ENCODE measurements at regions not wholly inside any gene's neighbourhood (a gene's known extent, or its start where the extent isn't known, plus 50 kb on each side); places are given as distances from the start of the nearest gene placed in this dataset.
"Not testable (repeated sequence)": the region's sequence is repeated elsewhere in the genome, so short reads cannot be mapped to it uniquely, and the experiment has no call there.

DNA sequence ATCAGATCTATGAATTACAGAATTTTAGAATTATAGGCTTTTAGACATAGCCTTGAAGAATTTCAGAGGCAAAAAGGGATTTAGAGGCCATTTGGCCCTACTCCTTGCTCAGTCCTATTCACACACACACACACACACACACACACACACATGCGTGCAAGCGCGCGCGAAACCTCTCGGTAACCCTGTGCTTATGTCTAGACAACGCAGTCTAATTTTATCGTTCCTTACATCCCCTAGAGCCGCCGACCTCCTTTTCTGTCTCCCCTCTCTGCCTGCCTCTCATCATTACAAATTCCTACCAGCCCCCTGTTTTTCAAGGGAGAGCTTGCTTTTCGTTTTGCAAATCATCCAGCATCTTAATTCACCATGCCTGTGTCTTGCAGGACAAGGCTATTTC lies 252.1 kb downstream of the FOXD2 start:
- DNase-seq = no peak

DNA sequence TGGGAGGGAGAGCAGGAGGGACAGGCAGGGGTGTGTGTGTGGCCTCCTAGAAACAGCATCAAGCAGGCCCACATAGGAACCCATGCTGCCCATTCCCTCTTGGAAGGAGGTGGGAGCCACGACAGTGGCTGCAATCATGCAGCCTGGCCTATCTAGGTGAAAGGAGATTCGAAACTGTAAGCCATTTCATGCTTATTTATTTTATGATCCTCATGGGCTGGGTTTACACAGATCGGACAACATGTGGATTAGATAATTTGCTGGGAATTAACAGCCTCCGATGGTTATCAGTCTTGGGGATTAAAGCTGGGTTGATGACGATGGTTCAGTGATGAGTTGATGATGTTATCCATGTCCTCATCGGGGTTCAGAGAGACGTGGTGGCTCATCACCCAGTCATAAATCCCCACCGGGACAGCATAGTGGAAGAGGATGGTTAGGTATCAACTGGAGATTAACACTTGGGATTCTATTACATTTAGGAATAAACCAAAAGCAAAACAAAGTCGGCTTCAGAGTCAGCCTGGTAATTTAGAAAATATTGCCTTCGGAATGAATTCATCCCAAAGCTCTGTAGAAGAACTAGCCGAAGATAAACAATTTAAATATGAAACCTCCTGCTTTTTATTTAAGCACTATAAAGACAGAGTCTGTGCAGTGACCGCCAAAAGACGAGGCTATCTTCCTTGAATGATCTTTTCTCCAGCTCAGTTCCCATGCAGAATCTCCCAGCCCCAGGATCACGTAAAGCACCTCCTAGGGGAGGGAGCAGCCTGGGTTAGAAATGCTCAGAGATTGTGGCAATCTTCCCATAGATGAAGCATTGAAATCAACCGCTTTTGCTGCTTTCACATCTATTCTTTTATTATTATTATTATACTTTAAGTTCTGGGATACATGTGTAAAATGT lies 252.8 kb downstream of the FOXD2 start:
- DNase-seq = no peak

DNA sequence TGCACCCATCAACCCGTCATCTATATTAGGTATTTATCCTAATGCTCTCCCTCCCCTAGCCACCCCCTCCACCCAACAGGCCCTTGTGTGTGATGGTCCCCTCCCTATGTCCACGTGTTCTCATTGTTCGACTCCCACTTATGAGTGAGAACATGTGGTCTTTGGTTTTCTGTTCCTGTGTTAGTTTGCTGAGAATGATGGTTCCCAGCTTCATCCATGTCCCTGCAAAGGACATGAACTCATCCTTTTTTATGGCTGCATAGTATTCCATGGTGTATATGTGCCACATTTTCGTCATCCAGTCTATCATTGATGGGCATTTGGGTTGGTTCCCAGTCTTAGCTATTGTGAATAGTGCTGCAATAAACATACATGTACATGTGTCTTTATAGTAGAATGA lies 253.4 kb downstream of the FOXD2 start:
- DNase-seq = not testable (repeated sequence)

DNA sequence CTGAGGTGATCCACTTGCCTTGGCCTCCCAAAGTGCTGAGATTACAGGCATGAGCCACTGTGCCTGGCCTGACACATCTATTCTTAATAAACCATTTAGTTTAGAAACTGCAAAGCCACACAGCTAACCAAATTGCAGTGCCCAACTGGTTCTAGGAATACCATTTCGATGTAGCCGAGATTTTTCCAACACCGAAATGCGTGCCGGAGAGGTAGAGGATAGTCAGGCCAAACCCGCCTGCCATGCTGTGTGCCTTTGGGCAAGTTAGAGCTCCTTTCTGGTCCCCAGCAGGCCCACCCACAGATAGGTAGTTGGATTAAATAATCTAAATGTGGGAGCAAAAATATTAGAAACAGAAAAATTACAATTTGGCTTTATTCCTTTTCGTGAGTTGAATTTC lies 254.4 kb downstream of the FOXD2 start:
- no peak for DNase-seq

DNA sequence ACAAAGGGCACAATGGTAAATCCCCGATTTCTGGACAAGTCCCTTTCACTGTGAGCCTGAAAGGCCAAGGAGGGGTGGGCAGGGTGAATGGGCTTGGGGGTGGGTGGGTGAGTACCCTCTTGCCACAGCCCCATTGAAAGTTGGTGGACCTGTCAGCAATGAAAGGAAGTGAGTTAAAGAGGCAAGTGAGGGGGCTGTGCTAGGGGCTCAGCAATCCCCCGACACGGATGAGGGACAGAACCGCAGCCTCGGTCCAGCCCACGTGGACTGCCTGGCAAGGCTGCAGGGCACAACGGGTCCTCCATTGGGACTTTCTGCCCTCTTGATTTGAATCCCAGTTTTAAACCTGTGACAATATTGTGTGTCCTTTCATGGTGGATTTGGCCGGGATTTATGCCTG lies 255.3 kb downstream of the FOXD2 start:
- DNase-seq = no peak

DNA sequence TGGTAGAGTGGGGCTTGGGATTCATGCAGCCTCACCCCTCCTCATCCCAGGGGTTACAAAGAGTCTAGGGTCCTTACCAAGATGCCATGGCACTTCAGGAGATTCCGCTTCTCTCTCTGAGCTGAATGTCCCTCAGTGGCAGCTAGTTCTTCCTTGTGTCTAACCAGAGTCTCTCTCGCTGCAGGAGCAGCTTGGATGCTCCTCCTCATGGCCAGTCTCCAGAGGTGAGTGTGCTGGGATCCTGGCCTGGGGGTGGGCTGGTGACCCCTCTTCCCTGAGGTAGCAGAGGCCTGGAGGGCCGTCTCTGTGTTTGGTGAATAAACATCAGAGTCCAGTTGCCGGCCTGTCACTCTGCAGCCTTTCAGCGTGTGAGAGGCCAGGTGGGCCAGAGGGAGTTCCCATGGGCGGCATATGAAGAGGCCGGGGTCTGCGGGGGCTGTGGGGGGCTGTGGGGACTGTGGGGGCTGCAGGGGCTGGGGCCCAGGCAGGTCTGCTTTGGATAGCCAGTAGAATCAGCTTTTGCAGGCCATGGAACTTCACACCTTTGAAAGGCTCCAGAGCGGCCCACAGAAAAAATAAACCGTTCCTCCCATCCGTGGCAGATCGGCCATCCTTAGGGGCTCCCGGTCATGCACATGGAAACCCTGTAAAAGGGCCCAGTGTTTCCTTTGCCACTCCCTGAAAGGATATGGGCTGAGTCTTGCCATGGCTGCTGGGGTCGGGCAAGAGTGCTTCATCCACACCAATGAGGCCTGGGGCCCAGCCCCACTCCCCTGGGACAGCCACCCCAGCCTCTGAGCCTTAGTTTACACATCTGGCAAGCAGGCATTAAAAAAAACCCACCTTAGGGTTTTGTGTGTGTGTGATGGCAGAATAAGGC lies 256.4 kb downstream of the FOXD2 start:
- no peak for DNase-seq

DNA sequence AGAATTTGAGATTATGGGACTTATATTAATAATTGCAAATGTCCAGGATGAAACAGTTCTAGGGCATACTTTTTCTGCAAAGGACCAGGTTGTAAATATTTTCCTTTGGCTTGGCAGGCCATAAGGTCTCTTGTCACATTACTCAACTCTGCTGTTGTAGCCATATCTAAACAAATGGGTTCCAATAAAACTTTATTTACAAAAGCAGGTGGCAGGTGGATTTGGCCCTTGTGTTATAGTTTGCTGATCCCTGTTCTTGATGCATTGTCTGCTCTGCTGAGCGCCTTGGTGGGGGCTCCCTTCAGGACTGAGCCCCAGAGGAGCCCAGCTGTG lies 258.5 kb downstream of the FOXD2 start:
- no peak for DNase-seq

DNA sequence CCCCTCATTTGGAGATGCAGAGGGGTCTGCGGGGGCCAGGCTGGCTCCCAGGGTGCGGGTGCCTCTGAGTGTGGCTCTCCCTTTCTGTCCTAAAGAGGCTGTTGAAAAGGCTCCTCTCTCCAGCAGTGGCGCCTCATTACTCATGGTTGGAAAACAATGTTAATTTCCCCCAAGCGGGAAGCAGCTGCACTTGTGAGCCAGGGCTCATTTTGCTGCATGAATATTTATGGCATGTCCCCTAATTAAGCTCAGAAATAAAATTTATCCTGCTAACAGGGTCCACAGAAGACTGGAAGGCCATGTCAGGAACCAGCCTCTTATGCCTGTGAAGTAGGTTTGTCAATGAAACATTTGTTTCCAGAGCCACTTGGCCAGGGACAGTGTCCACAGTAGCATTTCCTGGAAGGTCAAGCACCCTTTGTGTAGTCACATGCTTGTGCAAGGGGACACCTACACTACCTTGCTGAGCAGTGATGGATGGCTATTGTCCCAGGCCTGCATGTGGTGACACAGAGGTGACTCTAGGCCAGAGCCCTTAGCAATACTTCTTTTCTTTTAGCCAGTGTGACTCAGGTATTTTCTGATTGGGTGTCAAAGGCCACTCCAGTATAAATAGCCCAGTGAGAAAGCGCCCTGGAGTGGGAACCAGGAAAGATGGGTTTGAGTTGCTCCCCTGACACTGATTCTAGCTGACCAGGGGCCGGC lies 259.0 kb downstream of the FOXD2 start:
- DNase-seq = no peak

DNA sequence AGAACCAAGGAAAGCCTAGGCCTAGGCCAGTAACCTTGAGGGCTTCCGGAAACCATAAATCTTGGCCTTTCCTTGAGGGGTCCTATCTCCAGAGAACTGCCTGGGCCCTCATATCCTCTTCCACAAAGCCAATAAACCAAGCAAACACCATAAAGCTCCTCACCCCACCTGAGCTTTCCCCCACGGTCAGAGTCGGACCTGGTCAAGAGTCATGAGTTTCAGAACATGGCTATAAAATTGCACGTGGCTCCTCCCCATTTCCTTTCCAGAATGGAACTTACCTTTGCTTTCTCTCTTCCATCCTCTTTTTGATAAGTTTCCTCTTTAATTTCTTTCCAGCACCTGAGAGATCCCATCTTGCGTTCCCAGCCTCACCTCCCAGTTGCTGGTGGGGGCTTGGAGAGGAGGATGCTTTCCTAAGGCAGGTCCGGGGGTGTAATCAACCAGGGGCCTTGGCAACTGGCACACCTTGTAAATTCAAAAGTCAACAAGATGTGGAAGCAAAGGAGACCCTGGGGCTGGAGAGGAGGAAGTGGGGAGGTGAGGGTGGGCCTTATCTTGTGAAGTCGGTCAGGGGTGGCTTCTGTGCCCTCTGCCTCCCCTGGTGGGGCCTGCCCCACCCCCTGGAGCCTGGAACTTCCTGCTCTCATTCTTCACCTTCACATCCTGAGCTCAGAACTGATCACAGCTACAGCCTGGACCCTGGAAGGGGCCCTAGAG lies 259.9 kb downstream of the FOXD2 start:
- DNase-seq = no peak

DNA sequence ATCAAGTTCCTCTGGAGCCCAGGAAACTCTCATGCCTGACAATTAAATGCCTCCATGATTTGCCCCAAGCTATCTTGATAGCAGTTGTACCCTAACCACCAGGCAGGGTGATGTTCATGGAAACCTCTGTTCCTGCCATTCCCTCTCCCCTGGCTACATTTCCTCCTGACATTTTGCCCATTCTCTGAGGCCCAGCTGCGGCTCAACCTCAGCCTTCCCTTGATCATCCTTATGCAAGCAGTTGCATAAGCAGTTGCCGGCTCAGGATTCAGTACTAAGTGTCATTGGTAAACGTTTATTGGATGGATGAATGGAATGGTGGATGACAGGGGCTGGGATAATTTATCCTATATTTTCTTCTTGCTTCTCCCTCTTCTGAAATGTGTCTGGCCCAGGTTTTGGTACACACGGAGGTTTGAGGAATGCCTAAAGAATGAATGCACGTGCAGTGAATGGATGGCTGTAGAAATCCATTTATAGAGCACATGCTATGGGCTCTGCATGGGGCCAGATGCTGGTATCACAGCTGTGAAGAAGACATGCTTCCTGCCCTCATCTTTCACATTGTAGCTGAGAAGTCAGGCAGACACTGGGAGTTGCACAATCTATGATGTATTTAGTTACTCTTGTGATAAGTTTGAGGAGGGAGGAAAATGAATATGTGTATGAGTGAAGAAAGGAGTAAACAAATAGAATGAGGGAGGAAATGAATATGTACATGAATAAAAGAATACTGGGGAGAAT lies 261.8 kb downstream of the FOXD2 start:
- DNase-seq = no peak

DNA sequence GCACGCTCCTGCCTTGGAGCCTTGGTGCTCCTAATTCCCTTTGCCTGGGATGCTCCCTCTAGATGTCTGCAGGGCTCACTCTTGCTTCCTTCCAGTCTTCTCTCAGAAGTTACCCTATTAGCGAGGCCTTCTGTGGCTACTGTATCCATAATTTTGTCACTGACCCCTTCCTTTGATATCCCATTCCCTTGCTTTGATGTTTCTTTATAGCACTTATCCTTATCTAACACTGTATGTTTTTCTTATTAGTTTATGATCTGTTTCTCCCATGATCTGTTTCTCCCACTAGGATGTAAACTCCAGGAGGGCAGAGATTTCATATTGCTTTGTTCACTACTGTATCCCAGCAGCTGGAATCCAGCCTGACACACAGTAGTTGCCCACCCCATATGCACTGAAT lies 263.4 kb downstream of the FOXD2 start:
- no peak for DNase-seq

DNA sequence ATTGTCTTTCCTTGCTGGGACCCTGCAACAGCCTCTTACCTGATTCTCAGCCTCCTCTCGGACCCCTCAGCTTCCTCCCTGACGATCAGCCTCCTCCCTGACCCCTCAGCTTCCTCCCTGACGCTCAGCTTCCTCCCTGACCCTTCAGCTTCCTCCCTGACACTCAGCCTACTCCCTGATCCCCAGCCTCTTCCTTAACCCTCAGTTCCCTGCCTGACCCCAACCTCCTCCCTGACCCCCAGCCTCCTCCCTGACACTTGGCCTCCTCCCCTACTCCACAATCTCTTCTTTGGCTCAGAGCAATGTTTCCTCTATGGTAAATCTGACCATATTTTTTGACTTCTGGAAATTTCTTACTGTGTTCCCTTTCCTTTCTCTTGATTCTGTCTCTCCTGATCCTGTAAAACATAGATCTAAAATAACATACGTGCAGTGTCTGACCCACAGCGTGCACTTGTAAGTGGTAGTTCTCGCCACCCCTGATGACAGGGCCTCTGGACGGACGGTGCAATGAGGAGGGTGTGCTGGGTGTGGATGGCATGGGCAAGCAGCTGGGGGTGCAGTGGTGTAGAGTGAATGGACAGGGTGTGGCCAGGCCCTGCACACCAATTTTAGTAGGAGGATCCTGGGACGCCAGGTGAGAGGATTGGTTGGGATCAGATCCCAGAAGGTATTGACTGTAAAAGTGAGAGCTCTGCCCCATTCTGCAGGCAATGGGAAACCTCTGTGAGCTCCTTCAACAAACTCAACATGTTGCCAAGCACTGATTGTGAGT lies 264.1 kb downstream of the FOXD2 start:
- DNase-seq = no peak

DNA sequence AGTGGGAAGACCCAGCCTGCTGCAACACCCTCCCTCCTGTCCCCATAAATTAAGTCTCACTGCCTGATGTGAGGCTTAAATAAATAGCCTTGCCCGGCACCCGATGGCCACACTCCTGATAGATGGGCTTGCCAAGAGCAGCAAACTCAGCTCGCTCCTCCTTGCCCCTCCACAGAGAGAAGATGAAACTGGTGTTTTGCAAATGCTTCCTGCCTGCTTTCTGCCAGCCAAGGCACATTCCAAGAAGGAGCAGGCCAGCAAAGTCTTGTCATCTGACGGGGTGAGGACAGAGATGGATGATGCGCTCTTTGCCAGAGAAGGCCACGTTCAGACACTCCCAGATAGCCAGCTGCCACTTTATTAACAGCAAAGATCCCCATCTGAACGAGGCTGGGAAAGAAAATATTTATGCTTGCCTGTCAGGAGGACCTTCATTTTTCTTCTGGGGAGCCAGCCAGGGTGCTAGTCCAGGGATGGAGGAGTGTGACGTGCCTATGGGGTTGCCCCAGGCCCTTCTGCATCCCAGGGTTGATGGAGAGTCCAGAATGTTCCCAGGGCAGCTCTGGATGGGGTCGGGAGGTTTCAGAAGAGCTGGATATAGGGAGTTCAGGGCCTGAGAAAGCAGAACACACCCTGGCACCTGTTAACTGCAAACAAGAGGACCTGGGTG lies 265.4 kb downstream of the FOXD2 start:
- no peak for DNase-seq

DNA sequence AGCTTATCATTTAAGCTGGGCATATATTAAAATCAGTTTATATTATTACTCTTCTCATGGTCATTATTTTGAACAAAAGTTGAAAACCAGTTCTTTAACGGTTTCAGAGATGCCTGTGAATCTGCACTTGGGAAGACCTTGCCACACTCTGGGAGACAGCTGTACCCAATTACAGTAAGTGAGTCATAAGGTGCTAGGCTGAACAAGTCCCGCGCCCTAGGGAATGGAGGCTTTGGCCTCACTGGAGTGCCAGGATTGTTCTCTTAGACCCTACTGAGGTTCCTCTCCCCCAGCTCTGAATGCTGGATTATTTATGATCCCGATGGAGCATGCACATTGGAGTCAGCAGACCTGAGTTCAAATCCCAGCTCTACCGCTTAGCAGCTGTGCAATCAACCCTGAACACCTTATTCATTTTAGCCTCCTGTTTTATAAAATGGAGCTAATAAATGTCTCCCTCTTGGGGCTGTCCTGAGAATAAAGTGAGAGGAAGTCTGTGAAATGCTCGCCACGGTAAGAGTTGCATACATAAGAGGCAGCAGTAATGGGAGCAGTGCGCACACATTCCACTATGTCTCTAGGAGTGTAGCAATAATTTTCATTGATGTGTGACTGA lies 266.2 kb downstream of the FOXD2 start:
- no peak for DNase-seq

DNA sequence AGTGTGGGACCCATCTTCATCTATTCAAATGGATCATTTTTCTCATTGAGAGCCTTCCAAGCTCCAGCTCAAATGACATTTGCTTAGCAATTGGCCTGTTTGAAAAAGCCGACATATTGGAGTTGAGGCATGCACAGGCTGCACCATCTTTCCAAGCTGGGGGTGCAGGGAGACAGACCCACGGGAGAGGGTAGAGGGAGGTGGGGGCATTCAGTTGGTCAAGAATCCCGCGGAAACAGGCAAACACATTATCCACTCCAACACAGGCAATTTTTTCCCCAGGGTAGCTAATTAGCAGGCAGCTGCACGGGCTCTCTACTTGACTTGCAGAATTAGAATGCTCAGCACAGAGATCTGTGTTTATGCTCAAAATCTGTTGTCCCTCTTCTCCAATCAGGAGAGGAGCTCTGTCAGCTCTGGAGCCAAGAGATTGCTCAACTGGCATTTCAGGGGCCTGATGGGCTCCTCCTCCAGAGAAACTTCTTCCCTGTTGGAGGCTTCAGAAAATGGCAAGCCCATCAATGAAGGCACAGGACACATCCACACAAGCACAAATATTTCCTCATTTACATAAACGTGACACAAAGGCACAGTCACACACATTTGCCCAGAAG lies 267.8 kb downstream of the FOXD2 start:
- DNase-seq = no peak

DNA sequence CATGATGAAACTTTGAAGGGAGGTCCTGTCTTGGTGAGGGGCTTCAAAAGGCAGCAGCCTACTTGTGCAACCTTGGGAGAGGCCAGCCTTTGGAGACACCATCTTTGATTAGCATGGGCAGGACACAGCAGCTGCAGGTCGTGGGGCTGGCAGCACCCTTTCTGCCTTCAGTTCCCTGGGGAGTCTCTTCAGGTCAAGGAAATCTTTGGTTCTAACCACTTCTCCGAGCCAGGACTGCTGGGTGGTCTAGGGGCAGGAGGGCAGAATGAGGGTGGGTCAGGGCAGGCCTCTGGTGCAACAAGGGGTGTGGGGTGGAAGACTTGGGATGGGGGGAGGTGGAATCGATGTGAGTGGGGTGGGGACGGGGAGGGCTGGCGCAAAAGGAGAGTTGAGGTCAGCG lies 269.7 kb downstream of the FOXD2 start:
- no peak for DNase-seq

DNA sequence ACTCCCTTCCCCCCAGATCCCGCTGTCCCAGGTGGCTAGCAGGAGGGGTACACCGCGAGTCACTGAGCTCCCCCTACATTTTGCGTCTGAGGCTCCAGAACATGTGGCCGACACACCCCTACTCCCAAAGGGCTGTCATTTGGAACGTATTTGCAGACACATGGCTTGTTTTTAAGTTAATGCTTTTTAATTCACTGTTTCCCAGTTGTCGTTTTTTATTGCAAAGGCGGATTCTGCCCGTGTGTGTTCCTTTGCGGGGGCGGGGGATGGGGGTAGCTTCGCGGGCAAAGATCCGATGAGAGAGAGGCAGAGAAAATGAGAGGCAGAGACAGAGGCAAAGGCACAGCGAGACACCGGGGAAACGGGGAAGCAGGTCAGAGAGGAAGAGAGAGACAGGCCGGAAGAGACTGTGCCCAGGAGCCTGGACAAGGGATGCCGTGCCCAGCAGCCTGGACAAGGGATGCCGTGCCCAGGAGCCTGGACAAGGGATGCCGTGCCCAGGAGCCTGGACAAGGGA lies 270.2 kb downstream of the FOXD2 start:
- no peak for DNase-seq

DNA sequence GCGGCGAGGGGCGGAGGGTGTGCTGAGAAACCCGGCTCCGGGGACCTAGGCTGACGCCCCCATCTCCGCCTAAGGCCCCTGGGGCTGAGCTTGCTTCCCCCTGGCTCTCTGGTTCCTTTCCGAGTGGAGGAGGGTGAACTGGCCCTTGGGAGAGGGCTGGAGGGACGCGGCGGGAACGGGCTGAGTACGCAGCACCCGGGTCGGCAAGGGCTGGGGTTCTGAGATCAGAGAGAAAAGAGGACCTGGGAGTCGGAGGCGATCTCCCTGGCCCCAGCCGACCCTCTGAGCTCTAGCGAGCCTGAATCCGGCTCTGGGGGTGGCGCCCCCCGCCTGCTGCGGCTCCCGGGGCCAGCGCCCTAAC lies 270.8 kb downstream of the FOXD2 start:
- no peak for DNase-seq

DNA sequence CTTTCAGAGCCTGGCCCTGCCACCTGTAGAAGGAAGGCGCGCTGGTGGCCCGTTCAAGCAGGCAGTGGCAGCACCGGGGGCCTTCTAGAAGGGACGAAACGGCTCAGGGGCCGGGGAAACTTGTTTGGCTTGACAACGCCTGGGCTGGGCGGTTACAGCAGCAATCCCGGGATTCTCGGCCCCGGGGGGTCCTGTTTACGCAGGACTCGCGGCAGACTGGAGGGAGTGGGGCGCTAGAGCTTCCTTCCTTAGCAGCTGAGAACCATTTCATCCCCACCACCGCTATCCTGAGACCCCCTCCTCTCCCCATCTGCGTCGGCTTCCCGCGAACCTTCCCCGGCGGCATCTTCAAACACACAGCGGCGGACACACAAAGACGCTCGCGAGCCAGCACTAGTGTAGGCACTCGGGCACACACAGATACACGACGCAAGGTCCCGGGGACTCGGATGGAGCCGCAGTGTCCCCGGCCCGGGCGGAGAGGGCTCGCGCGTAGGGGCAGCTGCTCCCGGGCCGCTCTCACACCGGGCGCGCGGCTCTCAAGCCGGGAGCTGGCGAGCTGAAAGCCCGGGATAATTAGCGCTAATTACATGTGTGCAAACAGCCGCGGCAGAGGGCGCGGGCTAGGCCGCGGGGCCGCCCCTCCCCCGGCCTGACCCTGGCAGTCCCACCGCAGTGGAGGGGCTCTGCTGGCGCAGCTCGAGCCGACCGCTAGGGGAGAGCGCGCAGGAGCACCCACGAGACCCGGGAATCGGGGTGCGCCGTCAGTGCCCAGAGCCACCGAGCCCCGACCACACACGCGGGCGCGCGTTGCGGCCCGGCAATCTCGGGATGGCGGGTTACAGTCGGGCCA lies 271.4 kb downstream of the FOXD2 start:
- peak; percentile 31 for DNase-seq
